AG09309 (cell line): ENCODE measurements at regions not wholly inside any gene's neighbourhood (a gene's known extent, or its start where the extent isn't known, plus 50 kb on each side); places are given as distances from the start of the nearest gene placed in this dataset.
"Not testable (repeated sequence)": the region's sequence is repeated elsewhere in the genome, so short reads cannot be mapped to it uniquely, and the experiment has no call there.

Experiments used
- DNase-seq: peaks from one replicate; pipeline ENCODE4 v3.0.0-alpha.2; 2010; ENCODE audit warnings: low read depth
- H3K4me3 ChIP-seq: 2 replicates; pipeline ENCODE4 v1.5.1; 2011; ENCODE audit warnings: mild to moderate bottlenecking, low read depth, low read length, moderate library complexity; ENCODE audit not compliant: control insufficient read depth
- CTCF ChIP-seq: IDR thresholded peaks from 2 replicates; pipeline ENCODE4 v1.5.1; 2011; ENCODE audit warnings: mild to moderate bottlenecking, low read depth, low read length, inconsistent platforms; ENCODE audit not compliant: insufficient read depth, control insufficient read depth; ENCODE audit errors: missing control alignments

GRCh38 chr22:34829485-34829884 lies 236.5 kb upstream of the ISX start:
- no peak for DNase-seq
- no peak overlapping the region for H3K4me3 ChIP-seq
- no peak for TF ChIP-seq CTCF

GRCh38 chr22:34834059-34834458 lies 231.9 kb upstream of the ISX start:
- no peak for TF ChIP-seq CTCF
- no peak overlapping the region for H3K4me3 ChIP-seq
- DNase-seq = no peak

- not testable (repeated sequence) for H3K4me3 ChIP-seq, DNase-seq
Observed at GRCh38 chr22:34834541-34834940, 231.4 kb upstream of the ISX start.

- H3K4me3 ChIP-seq = no peak overlapping the region
- DNase-seq = no peak
- TF ChIP-seq CTCF = no peak
Observed at GRCh38 chr22:34841331-34841771, 224.6 kb upstream of the ISX start.

- H3K4me3 ChIP-seq = no peak overlapping the region
- no peak for DNase-seq
- TF ChIP-seq CTCF = no peak
Observed at GRCh38 chr22:34841911-34842310, 224.0 kb upstream of the ISX start.

GRCh38 chr22:34842630-34843029 lies 223.3 kb upstream of the ISX start:
- H3K4me3 ChIP-seq = no peak overlapping the region
- no peak for DNase-seq
- TF ChIP-seq CTCF = no peak

GRCh38 chr22:34843743-34844142 lies 222.2 kb upstream of the ISX start:
- not testable (repeated sequence) for DNase-seq, H3K4me3 ChIP-seq

GRCh38 chr22:34845391-34845790 lies 220.6 kb upstream of the ISX start:
- no peak for DNase-seq

More at GRCh38 chr22:34845391-34845790, 220.6 kb upstream of the ISX start:
- TF ChIP-seq CTCF = no peak
- no peak overlapping the region for H3K4me3 ChIP-seq
